T1000 (cell line): ENCODE measurements at regions not wholly inside any gene's neighbourhood (a gene's known extent, or its start where the extent isn't known, plus 50 kb on each side); places are given as distances from the start of the nearest gene placed in this dataset.

Experiments used
- DNase-seq: peaks from one replicate; lab custom pipeline; 2025; ENCODE audit warnings: mixed read lengths; lab: John Stamatoyannopoulos, UW

- no peak for DNase-seq
These were observed 105.3 kb upstream of the NKX1-1 start for GRCh38 chr4:1511441-1512041.

- no peak for DNase-seq
These were observed 104.7 kb upstream of the NKX1-1 start for GRCh38 chr4:1510931-1511330.

GRCh38 chr4:1509366-1509765, 103.1 kb upstream of the NKX1-1 start:
- DNase-seq, result no peak

GRCh38 chr4:1508161-1509160, 102.2 kb upstream of the NKX1-1 start:
- no peak for DNase-seq

- DNase-seq, result no peak
These were observed 100.9 kb upstream of the NKX1-1 start for GRCh38 chr4:1506956-1507721.

- DNase-seq, result no peak
These were observed 99.5 kb upstream of the NKX1-1 start for GRCh38 chr4:1505511-1506460.

GRCh38 chr4:1504595-1505500, 98.6 kb upstream of the NKX1-1 start:
- no peak for DNase-seq

- DNase-seq, result no peak
These were observed 97.6 kb upstream of the NKX1-1 start for GRCh38 chr4:1503583-1504471.

- no peak for DNase-seq
These were observed 96.7 kb upstream of the NKX1-1 start for GRCh38 chr4:1502976-1503375.

GRCh38 chr4:1502501-1502886, 96.3 kb upstream of the NKX1-1 start:
- no peak for DNase-seq

GRCh38 chr4:1501754-1502500, 95.7 kb upstream of the NKX1-1 start:
- DNase-seq, result no peak

GRCh38 chr4:1500966-1501753, 94.9 kb upstream of the NKX1-1 start:
- no peak for DNase-seq

GRCh38 chr4:1500231-1500965, 94.2 kb upstream of the NKX1-1 start:
- no peak for DNase-seq

GRCh38 chr4:1499465-1499864, 93.2 kb upstream of the NKX1-1 start:
- DNase-seq, result no peak

- DNase-seq, result no peak
These were observed 91.1 kb upstream of the NKX1-1 start for GRCh38 chr4:1497189-1497801.

GRCh38 chr4:1496116-1496642, 89.9 kb upstream of the NKX1-1 start:
- DNase-seq, result no peak
